ENCODE measurements at regions not wholly inside any gene's neighbourhood (a gene's known extent, or its start where the extent isn't known, plus 50 kb on each side); places are given as distances from the start of the nearest gene placed in this dataset.

DNA sequence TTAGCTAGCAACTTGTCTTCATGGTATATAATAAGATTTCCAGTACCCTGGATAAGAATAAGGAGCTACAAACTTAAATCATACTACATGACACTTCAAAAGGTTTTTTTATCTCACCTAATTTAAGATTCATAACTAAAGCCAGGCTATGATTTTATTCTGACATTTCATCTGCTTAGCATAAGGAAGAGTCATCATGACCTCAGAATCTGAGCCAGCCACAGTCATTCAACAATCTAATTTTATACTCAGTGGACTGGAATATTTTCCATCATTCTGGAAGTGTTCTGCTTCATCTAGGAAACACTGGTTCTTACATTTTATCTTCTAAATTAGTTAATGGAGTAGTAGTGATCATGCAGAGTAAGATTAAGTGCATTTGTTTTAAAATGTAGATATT is 102.1 kb upstream of the KCND2 start:
- TF ChIP-seq, protein P1, sequence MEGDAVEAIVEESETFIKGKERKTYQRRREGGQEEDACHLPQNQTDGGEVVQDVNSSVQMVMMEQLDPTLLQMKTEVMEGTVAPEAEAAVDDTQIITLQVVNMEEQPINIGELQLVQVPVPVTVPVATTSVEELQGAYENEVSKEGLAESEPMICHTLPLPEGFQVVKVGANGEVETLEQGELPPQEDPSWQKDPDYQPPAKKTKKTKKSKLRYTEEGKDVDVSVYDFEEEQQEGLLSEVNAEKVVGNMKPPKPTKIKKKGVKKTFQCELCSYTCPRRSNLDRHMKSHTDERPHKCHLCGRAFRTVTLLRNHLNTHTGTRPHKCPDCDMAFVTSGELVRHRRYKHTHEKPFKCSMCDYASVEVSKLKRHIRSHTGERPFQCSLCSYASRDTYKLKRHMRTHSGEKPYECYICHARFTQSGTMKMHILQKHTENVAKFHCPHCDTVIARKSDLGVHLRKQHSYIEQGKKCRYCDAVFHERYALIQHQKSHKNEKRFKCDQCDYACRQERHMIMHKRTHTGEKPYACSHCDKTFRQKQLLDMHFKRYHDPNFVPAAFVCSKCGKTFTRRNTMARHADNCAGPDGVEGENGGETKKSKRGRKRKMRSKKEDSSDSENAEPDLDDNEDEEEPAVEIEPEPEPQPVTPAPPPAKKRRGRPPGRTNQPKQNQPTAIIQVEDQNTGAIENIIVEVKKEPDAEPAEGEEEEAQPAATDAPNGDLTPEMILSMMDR (IDR thresholded peaks at IDR 0.05), result no peak
- no peak for TF ChIP-seq POLR2A (IDR thresholded peaks at IDR 0.05)

Measured in heart left ventricle (tissue), 13 donors.